GM11168 (cell line): ENCODE measurements at regions not wholly inside any gene's neighbourhood (a gene's known extent, or its start where the extent isn't known, plus 50 kb on each side); places are given as distances from the start of the nearest gene placed in this dataset.

Experiments used
- in situ Hi-C: fragments of 300-500 bp; cut with MboI; formaldehyde crosslinking; loops from one replicate; pipeline ENCODE4 v1.12.0; 2022; ENCODE audit warnings: low sequenced_read_pairs; ENCODE audit not compliant: unreplicated experiment

DNA sequence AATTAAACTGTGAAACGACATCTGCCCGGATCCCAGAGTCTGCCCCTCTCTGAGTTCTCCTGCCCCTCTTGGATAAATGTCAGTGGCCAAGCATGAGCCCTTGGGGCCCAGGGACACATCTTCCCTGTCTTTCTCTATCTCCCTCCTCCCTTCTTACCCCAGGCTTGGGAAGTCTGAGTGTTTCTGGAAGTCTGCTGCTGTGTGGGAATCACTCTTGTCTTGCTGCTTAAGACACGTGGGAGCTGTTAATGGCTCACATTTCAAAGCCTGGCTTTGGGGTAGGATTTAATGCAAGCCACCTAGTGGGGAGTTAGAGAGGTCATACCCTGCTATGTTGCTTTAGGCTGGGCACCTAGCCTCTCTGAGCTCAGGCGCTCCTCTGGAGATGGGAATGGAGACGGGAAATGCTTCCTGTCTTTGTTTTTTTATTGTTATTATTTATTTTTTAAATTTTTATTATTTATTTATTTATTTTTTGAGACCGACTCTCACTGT, 218.5 kb upstream of the CIBAR2 start:
- in situ Hi-C loops: no loop called here

DNA sequence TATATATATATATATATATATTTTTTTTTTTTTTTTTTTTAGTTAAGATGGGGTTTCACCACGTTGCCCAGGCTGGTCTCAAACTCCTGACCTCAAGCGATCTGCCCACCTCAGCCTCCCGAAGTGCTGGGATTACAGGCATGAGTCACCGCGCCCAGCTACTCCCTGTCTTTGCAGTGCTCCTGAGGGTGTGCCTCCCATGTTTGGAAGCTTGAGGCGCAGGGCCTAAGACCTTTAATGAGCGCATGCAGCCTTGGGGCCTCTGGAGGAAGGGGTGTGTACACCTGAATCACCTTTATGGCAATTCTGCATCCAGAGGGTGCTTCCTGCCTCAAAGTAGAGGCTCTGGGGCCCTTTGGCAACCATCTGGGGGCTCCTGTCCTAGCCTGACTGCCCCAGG, 219.4 kb upstream of the CIBAR2 start:
- in situ Hi-C loops: no loop called here

DNA sequence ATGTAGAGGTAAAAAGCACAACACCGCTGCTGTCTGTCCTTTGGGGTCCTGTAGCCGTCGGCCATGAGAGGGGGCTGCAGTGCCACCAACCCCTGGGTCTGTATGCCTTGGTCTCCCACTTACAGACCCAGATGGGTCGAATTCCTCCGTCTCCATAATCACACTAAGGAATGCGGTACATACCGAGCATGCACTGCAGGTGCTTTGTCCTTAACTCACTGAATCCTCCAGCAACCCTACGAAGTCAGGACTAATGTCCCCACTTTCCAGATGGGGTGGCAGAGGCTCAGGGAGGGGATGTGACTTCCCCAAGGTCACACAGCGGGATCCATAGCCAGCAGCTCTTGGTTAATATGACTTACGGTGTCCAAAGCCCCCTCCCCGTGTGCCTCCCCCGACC, 219.9 kb upstream of the CIBAR2 start:
- in situ Hi-C loops: no loop called here

DNA sequence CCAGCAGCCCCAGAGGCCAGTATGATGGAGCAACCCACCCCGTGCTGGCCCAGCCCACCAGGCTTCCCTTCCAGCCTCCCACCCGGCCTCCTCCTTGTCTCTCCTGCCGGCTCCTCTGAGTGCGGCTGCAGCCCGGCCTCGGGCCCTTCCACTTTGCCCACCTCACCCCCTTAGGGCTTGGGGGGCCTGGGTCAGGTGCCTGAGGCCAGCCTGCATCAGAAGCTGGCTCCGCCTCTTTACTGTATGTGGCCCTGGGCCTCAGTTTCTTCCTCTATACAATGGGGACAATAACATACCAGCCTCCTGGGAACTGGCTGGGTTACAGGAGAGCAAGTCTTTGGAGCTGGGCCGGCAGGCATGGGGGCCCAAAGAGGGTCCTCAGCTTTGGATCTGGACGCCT, 221.1 kb upstream of the CIBAR2 start:
- in situ Hi-C loops: no loop called here

DNA sequence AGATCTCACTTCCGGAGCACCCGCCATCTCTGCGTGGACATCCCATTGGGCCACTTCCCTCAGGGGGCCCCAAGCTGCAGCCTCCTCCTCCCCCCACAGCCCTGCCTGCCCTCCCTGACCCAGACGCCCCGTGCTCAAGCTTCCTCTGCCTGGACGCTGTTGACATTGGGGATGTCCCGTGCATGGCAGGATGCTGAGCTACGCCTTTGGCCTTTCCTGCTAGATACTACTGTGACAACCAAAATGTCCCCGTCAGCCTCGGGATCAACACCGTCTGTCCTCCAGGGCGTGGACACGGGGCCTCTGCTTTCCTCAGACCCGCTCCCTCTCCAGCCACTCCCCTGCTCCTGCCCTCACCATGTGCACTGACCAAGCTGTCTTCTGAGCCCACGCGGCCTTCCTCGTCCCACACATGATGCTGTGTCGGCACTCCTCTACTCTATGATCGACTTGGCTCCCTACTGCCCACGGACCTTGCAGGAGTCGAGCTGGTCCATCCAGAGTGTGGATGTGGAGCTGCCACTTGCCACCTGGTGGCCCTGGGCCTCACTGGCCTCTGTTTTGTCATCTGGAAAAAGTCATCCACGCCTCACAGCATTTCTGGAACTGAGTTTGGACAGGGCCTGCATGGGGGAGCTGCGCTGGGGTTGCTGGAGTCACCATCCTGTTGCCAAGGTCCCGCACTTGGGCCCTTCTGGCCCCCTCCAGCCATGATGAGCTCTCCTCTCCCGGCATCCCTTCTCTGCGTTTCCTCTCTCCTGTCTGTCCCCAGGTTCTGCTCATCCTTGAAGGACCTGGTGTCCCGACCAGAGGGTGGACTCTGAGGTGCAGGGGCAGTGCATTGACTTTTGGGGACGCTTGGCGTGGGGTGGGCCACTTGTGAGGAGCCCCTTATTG, 221.7 kb upstream of the CIBAR2 start:
- in situ Hi-C loops: no loop called here

DNA sequence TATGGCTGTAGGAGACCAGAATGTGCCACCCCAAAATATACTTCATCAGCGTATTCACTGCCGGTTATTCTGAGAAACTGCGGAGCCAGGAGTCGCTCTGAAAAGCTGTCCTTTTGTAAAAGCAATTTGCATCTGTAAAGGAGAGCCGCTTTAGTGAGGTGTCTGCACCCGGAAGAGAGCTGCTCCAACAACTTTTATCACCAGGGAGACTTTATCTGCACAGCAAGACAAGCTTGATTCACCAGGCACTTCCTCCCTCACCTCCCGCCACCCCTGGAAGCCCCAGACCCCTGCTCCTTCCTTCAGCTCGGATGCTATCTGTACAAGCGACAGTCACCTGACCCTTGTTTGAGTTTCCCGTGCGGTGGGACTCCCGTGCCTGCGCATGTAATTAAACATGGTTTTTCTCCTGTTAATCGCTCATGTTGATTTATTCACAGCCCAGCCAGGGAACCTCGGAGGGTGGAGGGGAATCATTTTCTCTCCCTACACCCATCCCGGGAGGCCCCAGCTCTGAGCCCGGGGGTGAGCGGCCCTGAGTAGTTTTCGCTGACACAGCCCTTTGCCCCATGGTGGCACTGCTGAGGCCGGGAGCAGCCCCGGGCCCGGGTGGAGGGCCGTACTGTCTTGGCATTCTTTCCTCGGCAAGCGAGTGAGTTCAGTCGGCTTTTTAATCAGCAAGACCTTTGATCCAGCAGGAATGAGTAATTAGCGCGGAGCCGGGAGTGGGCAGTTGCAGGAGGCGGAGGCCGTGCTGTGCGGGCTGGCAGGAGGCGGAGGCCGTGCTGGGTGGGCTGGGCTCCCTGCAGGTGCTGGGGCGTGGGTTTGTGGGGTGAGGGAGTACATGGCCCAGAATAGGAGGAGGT, 222.7 kb upstream of the CIBAR2 start:
- in situ Hi-C loops: no loop called here

DNA sequence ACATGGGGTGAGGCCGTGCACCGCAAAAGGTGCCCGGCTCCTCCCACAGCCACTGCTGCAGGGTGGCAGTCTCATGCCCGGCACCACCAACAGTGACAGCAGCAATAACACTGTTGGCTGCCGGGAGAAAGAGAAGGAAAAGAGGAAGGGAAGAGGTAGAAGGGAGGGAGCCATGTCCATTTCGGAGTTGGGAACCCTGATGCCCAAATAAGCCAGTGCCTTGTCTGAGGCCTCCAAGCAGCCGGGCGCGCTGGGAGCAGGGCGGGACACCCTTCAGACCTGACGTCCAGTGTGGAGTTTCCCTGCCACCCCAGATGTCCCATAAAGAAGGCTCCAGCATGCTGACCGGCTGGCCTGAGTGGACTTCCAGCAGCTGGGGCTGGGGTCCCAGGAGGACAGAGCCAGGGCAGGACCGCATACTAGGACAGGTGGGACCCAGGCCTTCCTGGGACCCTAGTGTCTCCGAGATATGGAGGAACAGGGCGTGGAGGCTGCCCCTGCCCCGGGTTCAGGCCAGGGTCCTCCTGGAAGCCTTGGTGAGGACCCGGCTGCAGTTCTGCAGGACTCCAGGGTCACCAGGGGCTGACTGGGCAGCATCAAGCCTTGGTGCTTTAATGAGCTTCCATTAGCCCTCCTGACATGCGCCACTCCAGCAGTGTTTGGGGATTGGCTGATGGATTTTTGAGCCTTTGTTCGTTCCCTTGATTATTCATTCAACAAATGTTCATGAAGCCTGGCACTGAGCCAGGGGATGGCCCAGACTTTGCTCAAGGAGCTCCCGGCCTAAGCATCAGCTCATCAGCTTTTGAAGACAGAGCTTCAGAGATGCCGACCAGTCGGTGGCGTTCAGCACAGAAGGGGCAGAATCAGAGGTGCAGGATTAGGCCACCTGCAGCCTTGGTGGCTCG, 223.6 kb upstream of the CIBAR2 start:
- in situ Hi-C loops: no loop called here

DNA sequence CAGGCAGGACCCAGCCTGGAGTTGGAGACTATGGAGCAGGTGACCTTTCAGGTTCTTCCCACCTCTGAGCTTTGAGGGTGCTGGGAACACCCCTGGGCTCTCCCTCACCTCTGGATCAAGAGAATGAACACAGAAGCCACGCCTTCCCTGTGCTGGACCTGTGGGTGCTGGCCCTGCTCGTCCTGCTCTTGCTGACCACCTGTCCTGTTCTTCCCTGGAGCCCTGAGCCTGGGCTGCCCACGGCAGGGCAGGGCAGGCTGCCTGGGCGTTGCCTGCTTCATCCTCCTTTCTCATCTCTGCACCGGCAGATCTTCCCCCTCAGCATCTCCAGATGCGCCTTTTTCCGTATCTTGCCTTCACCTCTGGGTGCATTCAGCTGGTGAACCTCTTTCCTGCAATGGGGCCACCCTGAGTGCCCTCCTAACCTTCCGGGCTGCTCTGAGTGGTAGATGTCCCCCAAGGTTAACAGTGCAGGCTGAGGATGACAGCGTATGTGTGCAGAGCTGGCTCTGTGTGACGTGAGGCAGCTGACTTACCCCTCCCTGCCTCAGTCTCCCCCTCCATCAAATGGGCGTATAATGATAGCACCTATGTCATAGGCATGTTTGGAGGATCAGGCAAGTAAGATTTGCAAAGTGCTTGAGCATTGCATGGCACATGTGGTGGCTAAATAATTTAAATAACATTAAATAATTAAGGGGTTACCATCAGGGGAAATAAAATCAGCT, 225.8 kb upstream of the CIBAR2 start:
- in situ Hi-C loops: no loop called here

DNA sequence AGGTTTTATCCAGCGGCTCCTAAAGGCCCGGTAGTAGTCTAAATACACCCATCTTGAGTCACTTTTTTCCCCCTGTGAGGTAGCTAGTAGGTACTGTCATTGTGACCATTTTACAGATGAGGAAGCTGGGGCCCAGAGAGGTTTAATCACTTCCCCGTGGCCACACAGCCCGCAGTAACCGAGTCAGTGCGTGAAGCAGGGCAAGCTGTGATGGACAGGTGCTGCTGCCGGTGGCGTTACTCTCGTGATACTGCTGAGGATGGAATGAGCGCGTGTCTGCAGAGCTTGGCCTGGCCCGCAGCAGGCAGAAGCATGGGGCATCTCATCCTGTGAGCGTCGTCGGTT, 226.3 kb upstream of the CIBAR2 start:
- in situ Hi-C loops: no loop called here

DNA sequence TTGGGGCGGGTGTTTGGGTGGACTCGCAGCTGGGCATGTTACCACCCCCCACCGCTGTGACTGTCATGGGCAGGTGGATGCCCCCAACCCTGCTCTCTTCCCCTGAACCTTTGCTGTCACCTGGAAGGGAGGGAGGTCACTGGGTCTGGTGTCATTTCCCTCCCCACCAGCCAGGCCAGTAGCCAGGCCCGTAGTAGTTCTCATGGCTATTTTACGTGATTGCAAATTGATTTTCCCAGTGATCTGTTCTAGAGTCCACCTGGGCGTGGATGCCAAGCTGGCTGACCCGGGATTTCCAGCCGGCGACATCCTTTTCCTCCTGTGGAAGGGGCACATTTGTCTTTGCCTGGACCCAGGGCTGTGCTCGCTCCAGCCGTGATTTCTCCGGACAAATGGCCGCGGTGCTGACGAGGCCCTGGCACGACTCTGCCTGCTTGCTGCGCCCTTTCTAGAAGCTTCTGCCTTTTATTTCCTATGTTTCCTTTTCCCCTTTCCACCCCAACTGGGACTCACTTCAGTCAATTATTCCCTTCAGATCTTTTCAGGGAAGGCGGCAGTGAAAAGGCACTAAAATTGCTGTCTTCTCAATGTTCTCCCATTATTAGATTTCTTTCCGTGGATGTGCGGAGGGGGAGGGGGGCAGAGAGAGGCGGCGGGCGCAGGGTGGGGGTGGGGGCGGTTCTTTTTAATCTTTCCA, 226.9 kb upstream of the CIBAR2 start:
- in situ Hi-C loops: no loop called here

DNA sequence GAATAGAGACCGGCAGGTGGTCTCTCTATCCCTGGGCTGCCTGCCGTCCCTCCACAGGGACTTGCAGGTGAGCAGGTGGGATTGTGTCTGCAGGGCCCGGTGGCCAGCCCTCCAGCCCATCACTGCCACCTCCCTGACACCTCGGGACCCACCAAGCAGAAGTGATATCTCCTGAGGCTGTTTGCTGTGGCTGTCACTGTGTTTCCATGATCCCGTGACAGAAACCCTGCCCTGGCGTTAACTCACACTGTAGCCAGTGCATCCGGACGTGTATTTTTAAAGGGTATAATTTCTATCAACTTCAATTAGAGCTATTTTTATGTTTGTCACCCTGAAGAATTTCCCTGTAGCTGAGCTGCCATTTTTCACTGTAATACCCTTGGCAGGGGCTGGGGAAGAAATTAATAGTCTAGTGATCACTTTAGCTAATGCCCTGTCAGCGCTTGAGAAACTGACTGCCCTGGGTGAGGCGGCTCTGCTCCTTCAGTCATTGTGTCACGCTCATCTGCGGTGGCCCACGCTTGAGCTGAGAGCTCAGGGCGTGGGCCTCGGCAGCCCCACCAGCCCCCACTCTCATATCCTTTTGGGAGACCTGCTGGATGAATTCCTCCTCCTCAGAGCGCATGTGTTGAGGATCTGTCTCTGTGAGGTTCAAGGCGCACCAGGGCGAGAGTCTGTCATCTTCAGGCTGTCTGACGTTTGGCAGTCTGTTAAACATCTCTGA, 229.9 kb upstream of the CIBAR2 start:
- in situ Hi-C loops: no loop called here

DNA sequence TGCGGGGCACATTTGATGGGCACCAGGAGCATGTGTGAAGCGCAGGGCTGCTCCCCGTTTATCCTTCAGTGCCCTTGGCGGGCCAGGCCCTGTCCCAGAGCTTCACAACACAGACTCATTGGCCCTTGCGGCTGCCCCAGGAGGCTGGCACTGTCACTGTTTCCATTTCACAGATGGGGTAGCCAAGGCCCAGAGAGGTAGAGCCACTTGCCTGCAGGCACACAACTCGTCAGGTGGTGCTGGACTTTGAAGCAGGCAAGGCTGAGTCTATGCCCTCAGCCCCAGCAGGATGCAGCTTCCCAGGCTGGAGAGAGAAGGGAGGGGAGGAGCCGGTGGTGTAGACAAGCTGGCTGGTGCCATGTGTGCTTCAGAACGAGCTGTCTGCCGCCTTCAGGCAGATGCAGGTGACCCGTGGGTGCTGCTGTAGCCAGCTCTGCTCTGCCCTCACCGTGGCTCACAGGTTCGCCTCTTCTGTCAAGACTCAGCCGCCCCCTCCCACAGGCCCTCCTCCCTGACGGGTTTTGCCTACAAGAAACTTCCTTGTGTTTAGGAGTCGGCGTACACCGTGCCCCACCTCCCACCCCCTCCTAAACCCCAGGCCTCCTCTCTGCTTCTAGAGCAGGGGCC, 232.3 kb upstream of the CIBAR2 start:
- in situ Hi-C loops: no loop called here

DNA sequence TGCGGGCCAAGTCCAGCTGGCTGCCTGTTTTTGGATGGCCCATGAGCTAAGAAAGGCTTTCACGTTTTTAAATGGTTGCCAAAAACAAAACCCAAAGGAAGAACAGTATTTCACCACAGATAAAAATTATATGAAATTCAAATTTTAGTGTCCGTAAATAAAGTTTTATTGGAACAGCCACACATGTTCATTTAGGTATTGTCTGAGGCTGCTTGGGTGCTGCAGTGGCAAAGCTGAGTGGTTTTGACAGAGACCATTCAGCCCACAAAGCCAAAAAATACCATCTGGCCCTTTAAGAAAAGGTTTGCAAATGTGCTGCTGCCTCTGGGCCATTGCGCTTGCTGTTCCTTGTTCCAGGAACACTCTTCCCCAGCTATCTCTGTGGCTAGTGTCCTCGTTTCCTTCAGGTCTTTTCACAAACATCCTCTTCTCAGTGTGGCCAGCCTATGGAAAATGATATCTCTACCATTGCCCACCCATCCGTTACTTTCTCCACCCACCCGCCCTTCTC, 232.9 kb upstream of the CIBAR2 start:
- in situ Hi-C loops: no loop called here

DNA sequence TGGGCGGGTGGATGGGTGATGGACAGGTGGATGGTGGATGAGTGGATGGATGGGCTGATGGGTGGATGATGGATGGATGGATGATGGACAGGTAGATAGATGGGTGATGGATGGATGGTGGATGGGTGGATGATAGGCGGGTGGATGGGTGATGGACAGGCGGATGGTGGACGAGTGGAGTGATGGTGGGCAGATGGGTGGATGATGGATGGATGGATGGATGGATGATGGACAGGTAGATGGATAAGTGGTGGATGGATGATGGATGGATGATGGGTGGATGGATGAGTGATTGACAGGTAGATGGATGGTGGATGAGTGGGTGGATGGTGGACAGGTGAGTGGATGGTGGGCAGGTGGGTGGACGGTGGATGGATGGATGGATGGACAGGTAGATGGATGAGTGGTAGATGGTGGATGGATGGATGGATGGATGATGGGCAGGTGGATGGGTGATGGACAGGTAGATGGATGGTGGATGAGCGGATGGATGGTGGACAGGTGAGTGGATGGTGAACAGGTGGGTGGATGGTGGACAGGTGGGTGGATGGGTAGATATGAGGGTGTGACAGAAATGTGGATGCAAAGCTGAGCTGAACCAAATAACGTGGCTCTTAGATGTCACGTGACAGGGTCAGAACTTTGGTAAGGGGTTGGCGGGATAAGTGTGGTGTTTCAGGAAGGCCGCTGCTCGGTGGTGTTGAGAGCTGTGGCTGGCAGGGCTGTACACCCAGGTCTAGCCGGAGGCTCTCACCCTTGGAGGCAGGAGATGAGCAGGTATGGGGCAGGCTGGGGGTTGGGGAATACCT, 234.3 kb upstream of the CIBAR2 start:
- in situ Hi-C loops: no loop called here

DNA sequence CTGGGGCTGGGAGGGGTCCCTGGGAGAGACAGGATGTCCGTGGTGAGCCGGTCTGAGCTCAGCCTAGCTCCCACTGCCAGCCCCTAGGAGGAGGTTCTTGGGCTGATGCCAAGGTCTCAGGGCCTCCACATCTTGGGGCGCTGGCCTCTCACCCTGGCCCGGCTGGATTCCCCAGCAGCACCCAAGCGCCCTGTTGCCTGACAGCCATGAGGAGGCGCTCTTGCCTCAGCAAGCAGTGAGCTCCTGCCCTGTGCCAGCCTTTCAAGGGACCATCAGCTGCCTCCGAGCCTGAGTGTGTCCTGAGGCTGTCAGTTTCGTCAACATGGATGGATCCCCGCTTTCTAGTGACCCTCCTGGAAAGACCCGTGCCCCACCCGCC, 234.9 kb upstream of the CIBAR2 start:
- in situ Hi-C loops: no loop called here

DNA sequence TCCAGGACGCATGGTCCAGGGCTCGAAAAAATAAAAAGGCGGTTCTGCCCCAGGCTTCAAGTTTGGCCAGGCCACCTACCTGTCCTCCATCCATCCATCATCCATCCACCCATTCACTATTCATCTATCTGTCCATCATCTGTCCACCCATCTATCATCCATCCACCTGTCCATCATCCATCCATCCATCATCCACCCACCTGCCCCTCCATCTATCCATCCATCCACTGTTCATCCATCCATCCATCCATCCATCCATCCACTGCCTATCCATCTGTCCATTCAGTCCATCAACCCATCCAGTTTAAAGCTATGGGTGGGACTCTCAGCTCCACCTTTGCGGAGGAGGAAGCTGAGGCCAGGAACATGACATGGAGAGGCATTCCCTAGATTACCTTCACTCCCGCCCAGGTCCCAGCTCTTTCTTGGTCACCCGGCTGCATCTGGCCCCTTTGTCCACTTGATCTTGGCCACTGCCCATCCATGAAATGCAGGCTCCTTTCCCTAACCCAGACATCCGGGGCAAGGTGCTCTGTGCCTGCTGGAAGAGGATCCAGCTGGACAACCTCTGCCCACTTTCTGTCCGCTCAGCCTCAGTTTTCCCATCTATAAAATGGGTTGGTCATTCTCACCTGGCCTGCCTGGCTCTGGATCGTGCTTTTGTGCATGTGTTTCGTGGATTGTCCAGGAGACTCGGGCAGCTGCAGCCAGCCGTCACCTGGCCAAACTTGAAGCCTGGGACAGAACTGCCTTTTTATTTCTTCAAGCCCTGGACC, 236.0 kb upstream of the CIBAR2 start:
- in situ Hi-C loops: no loop called here
